ENCODE measurements at regions not wholly inside any gene's neighbourhood (a gene's known extent, or its start where the extent isn't known, plus 50 kb on each side); places are given as distances from the start of the nearest gene placed in this dataset.

DNA sequence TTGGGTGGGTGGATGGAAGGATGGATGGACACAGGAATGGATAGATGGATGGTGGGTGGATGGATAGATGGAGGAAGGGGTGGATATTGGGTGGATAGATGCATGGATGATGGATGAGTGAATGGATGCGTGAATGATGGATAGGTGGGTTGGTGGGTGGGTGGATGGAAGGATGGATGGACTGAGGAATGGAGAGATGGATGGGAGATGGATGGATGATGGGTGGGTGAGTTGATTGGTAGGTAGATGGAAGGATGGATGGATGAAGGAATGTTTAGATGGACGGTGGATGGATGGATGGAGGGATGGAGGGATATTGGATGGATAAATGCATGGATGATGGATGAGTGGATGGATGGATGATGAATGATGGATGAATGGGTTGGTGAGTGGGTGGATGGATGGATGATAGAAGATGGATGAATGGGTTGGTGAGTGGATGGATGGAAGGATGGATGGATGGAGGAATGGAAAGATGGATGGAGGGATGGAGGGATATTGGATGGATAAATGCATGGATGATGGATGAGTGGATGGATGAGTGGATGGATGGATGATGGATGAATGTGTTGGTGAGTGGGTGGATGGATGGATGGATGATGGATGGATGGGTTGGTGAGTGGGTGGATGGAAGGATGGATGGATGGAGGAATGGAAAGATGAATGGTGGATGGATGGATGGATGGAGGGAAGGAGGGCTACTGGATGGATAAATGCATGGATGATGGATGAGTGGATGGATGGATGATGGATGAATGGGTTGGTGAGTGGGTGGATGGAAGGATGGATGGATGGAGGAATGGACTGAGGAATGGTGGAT is 50.4 kb upstream of the GRPEL1 start:
- TF ChIP-seq, protein P1, sequence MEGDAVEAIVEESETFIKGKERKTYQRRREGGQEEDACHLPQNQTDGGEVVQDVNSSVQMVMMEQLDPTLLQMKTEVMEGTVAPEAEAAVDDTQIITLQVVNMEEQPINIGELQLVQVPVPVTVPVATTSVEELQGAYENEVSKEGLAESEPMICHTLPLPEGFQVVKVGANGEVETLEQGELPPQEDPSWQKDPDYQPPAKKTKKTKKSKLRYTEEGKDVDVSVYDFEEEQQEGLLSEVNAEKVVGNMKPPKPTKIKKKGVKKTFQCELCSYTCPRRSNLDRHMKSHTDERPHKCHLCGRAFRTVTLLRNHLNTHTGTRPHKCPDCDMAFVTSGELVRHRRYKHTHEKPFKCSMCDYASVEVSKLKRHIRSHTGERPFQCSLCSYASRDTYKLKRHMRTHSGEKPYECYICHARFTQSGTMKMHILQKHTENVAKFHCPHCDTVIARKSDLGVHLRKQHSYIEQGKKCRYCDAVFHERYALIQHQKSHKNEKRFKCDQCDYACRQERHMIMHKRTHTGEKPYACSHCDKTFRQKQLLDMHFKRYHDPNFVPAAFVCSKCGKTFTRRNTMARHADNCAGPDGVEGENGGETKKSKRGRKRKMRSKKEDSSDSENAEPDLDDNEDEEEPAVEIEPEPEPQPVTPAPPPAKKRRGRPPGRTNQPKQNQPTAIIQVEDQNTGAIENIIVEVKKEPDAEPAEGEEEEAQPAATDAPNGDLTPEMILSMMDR (IDR thresholded peaks at IDR 0.05) = no peak
- no peak for TF ChIP-seq POLR2A (IDR thresholded peaks at IDR 0.05)

All from body of pancreas (tissue), 4 donors.